ENCODE measurements at regions not wholly inside any gene's neighbourhood (a gene's known extent, or its start where the extent isn't known, plus 50 kb on each side); places are given as distances from the start of the nearest gene placed in this dataset.

- H3K4me3 ChIP-seq: no peak overlapping the region
- DNase-seq: no peak
- no peaks in the 10 kb centered on the region for H3K9me3 ChIP-seq
- no peak overlapping the region for H3K27ac ChIP-seq
- no peaks in the 10 kb centered on the region for H3K27me3 ChIP-seq
- intact Hi-C loops (cut with DNase I; ENCODE audit: low total_unique reads): no loop called here
- peaks cover 0 to 6% (median 0%) of the 10 kb centered on the region in 4 donors for H3K4me1 ChIP-seq
- H3K36me3 ChIP-seq: no peaks in the 10 kb centered on the region
- TF ChIP-seq CTCF (IDR thresholded peaks at IDR 0.05): no peak
These were observed 292.1 kb downstream of the BAMBI start for GRCh38 chr10:28969413-28969812.

GRCh38 chr10:28970231-28970630 lies 292.9 kb downstream of the BAMBI start:
- Histone ChIP-seq H3K36me3 (no peaks in the 10 kb centered on the region), H3K4me3 (no peak overlapping the region), H3K27ac (no peak overlapping the region), H3K27me3 (no peaks in the 10 kb centered on the region), H3K9me3 (no peaks in the 10 kb centered on the region), H3K4me1 (peaks cover 0 to 6% (median 0%) of the 10 kb centered on the region in 4 donors)
- intact Hi-C loops (cut with DNase I; ENCODE audit: low total_unique reads): no loop called here
- no peak for DNase-seq
- TF ChIP-seq CTCF (IDR thresholded peaks at IDR 0.05): no peak

GRCh38 chr10:28971255-28971654 lies 293.9 kb downstream of the BAMBI start:
- intact Hi-C loops (cut with DNase I; ENCODE audit: low total_unique reads): no loop called here
- Histone ChIP-seq H3K4me1 (peaks cover 0 to 6% (median 0%) of the 10 kb centered on the region in 4 donors), H3K4me3 (no peak overlapping the region), H3K27ac (no peak overlapping the region), H3K36me3 (no peaks in the 10 kb centered on the region), H3K27me3 (no peaks in the 10 kb centered on the region), H3K9me3 (no peaks in the 10 kb centered on the region)
- DNase-seq: no peak
- TF ChIP-seq CTCF (IDR thresholded peaks at IDR 0.05): no peak

- Histone ChIP-seq H3K36me3 (no peaks in the 10 kb centered on the region), H3K27ac (no peak overlapping the region), H3K27me3 (no peaks in the 10 kb centered on the region), H3K4me3 (no peak overlapping the region), H3K9me3 (no peaks in the 10 kb centered on the region), H3K4me1 (peaks cover 0 to 6% (median 0%) of the 10 kb centered on the region in 4 donors)
- intact Hi-C loops (cut with DNase I; ENCODE audit: low total_unique reads): no loop called here
- DNase-seq: no peak
- TF ChIP-seq CTCF (IDR thresholded peaks at IDR 0.05): no peak
These were observed 294.4 kb downstream of the BAMBI start for GRCh38 chr10:28971764-28972163.

GRCh38 chr10:28973309-28973972 lies 296.1 kb downstream of the BAMBI start:
- no peak for TF ChIP-seq CTCF (IDR thresholded peaks at IDR 0.05)
- no peak overlapping the region for H3K4me3 ChIP-seq
- no peaks in the 10 kb centered on the region for H3K27me3 ChIP-seq
- no peak for DNase-seq
- no peak overlapping the region for H3K27ac ChIP-seq
- intact Hi-C loops (cut with DNase I; ENCODE audit: low total_unique reads): no loop called here
- H3K4me1 ChIP-seq: peaks cover 0 to 6% (median 0%) of the 10 kb centered on the region in 4 donors
- H3K36me3 ChIP-seq: no peaks in the 10 kb centered on the region
- H3K9me3 ChIP-seq: no peaks in the 10 kb centered on the region
